Central memory CD8-positive, alpha-beta T cell (primary cell): ENCODE measurements at regions not wholly inside any gene's neighbourhood (a gene's known extent, or its start where the extent isn't known, plus 50 kb on each side); places are given as distances from the start of the nearest gene placed in this dataset.

Experiments used
- ATAC-seq: fragments of 150-1000 bp; cut with Tn5 transposase; replicated peaks from 2 replicates; pipeline ENCODE4 v1.10.0; 2022; ENCODE audit warnings: mild to moderate bottlenecking, moderate FRiP score, moderate number of reproducible peaks; ENCODE audit not compliant: poor library complexity, severe bottlenecking; ENCODE audit errors: extremely low read depth
- DNase-seq, 2 donors: peaks; one replicate each; pipeline ENCODE4 v3.0.0; 2021; ENCODE audit warnings: low spot score in 2 of 2
- H3K27ac Mint-ChIP-seq: one replicate; pipeline ENCODE4 v1.8.0; 2022; ENCODE audit warnings: low read depth, mild to moderate bottlenecking, moderate library complexity, mixed read lengths
- H3K27me3 Mint-ChIP-seq: one replicate; pipeline ENCODE4 v1.8.0; 2022; ENCODE audit warnings: mixed read lengths
- H3K36me3 Mint-ChIP-seq: one replicate; pipeline ENCODE4 v1.8.0; 2022; ENCODE audit warnings: mild to moderate bottlenecking, moderate library complexity, mixed read lengths; ENCODE audit not compliant: insufficient read depth
- H3K4me1 Mint-ChIP-seq: one replicate; pipeline ENCODE4 v1.8.0; 2022; ENCODE audit warnings: mixed read lengths
- H3K4me3 Mint-ChIP-seq: one replicate; pipeline ENCODE4 v1.8.0; 2022; ENCODE audit warnings: mild to moderate bottlenecking, moderate library complexity, mixed read lengths
- H3K9me3 Mint-ChIP-seq: one replicate; pipeline ENCODE4 v1.8.0; 2022; ENCODE audit warnings: mixed read lengths

GRCh38 chr6:18562726-18563125, 175.6 kb downstream of the RNF144B start:
- no peak overlapping the region for H3K4me3 Mint-ChIP-seq
- no peak for ATAC-seq
- no peaks in the 10 kb centered on the region for H3K4me1 Mint-ChIP-seq
- H3K9me3 Mint-ChIP-seq: no peaks in the 10 kb centered on the region
- peaks cover 25% of the 10 kb centered on the region for H3K27me3 Mint-ChIP-seq
- DNase-seq: no peak
- H3K36me3 Mint-ChIP-seq: no peaks in the 10 kb centered on the region
- H3K27ac Mint-ChIP-seq: no peak overlapping the region

- Mint-ChIP-seq H3K9me3 (no peaks in the 10 kb centered on the region), H3K4me1 (no peaks in the 10 kb centered on the region), H3K27me3 (peaks cover 27% of the 10 kb centered on the region), H3K4me3 (no peak overlapping the region), H3K36me3 (no peaks in the 10 kb centered on the region), H3K27ac (no peak overlapping the region)
- no peak for DNase-seq
- ATAC-seq: no peak
These were observed 177.6 kb downstream of the RNF144B start for GRCh38 chr6:18564775-18565174.

GRCh38 chr6:18565231-18565630, 178.1 kb downstream of the RNF144B start:
- Mint-ChIP-seq H3K4me1 (no peaks in the 10 kb centered on the region), H3K27me3 (peaks cover 27% of the 10 kb centered on the region), H3K4me3 (no peak overlapping the region), H3K36me3 (no peaks in the 10 kb centered on the region), H3K9me3 (no peaks in the 10 kb centered on the region), H3K27ac (no peak overlapping the region)
- no peak for DNase-seq
- ATAC-seq: no peak

GRCh38 chr6:18567380-18567779, 180.2 kb downstream of the RNF144B start:
- Mint-ChIP-seq H3K9me3 (no peaks in the 10 kb centered on the region), H3K4me1 (no peaks in the 10 kb centered on the region), H3K27me3 (peaks cover 17% of the 10 kb centered on the region), H3K4me3 (no peak overlapping the region), H3K36me3 (no peaks in the 10 kb centered on the region), H3K27ac (no peak overlapping the region)
- DNase-seq: no peak
- ATAC-seq: no peak

GRCh38 chr6:18577491-18577890, 190.3 kb downstream of the RNF144B start:
- H3K27ac Mint-ChIP-seq: no peak overlapping the region
- DNase-seq (no peak), ATAC-seq (no peak)
- no peaks in the 10 kb centered on the region for H3K36me3 Mint-ChIP-seq
- H3K4me1 Mint-ChIP-seq: no peaks in the 10 kb centered on the region
- no peak overlapping the region for H3K4me3 Mint-ChIP-seq
- H3K9me3 Mint-ChIP-seq: no peaks in the 10 kb centered on the region
- H3K27me3 Mint-ChIP-seq: peaks cover 31% of the 10 kb centered on the region

DNA sequence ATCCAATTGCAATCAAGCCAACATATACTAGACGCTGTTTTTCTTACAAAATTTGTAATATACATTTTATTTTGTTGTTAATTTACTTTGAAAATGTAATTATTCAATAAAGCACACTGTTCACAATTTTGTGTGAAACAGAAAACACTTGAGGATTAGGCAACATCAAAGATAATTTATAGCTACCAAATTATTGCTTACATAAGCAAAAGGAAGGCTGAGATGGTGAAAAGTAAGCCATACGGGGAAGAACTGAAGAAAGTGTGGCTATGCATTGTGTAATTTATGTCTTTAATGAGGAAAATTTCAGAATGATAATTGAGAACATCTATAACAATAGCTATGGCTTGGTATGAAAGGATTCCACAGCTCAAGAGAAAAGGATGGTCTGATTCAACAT, 192.0 kb downstream of the RNF144B start:
- H3K4me3 Mint-ChIP-seq: no peak overlapping the region
- H3K36me3 Mint-ChIP-seq: no peaks in the 10 kb centered on the region
- H3K27me3 Mint-ChIP-seq: peaks cover 47% of the 10 kb centered on the region
- no peaks in the 10 kb centered on the region for H3K9me3 Mint-ChIP-seq
- DNase-seq (no peak), ATAC-seq (no peak)
- H3K27ac Mint-ChIP-seq: no peak overlapping the region
- H3K4me1 Mint-ChIP-seq: no peaks in the 10 kb centered on the region

DNA sequence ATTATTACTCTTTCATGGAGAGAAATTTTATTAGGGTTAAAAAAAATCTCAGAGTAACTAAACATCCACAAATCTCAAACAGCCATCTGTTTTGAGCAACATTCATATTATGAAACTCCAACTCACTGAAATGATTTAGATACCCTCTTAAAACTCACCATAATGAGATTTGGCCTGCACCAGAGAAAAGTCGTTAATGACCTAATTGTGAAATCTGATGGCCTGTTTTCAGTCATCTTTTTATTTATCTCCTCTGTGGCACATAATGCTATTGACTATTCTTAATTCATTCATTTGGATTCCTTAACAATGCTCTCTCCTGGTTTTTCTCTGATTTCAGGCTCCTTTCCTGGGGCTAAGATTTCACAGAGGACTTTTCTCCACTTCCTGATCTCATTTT, 192.7 kb downstream of the RNF144B start:
- H3K36me3 Mint-ChIP-seq: no peaks in the 10 kb centered on the region
- no peak overlapping the region for H3K27ac Mint-ChIP-seq
- H3K9me3 Mint-ChIP-seq: no peaks in the 10 kb centered on the region
- H3K27me3 Mint-ChIP-seq: peaks cover 47% of the 10 kb centered on the region
- no peaks in the 10 kb centered on the region for H3K4me1 Mint-ChIP-seq
- ATAC-seq (no peak), DNase-seq (no peak)
- H3K4me3 Mint-ChIP-seq: no peak overlapping the region

DNA sequence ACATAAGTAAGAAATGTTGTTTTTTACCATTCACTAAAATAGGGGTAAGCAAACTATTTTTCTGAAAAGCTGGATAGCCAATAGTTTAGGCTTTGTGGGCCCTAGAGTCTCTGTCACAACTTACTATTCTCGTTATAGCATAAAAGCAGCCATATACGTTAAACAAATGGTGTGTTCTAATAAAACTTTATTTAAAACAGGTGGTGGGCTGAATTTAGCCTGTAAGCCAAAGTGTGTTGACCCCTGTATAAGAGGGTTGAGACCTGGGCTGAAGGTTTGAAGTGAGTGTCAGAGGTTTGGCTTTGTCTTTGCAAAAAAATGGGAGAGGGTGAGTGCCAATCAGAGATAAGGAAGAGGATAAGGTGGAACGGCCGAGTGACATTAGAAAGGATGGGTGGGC, 197.2 kb downstream of the RNF144B start:
- Mint-ChIP-seq H3K27ac (no peak overlapping the region), H3K27me3 (peaks cover 18% of the 10 kb centered on the region), H3K36me3 (no peaks in the 10 kb centered on the region), H3K4me1 (no peaks in the 10 kb centered on the region), H3K9me3 (no peaks in the 10 kb centered on the region), H3K4me3 (no peak overlapping the region)
- DNase-seq (no peak), ATAC-seq (no peak)

DNA sequence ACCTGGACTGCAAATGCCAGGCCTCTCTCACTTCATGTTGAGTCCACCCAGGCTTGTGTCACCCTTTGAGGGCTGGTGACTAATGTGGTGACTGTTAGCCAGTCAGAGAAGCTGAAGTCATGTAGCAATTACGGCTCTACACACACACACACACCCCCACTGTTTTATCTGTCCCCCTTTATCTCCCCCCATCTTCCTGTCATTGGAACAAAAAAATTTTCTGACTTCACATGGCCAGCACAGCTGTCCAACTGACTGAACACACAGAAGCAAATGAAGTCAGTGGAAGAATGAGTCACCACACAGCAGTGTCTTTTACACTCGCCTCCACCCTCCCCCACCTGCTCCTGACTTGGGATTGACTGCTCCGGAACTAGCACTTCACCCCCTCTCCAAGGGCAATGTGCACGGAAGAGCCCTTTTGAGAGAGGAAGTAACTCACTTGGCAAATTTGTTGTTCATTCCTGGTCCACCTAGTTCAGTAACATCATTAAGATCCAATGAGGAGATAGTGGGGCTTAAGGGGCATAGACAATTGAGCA, 198.0 kb downstream of the RNF144B start:
- Mint-ChIP-seq H3K9me3 (no peaks in the 10 kb centered on the region), H3K27me3 (peaks cover 18% of the 10 kb centered on the region), H3K36me3 (no peaks in the 10 kb centered on the region), H3K4me1 (no peaks in the 10 kb centered on the region), H3K27ac (no peak overlapping the region), H3K4me3 (no peak overlapping the region)
- DNase-seq: no peak
- ATAC-seq: no peak

- ATAC-seq: no peak
- H3K27ac Mint-ChIP-seq: no peak overlapping the region
These were observed 199.0 kb downstream of the RNF144B start for GRCh38 chr6:18586133-18586532.

GRCh38 chr6:18595774-18596530, 208.8 kb downstream of the RNF144B start:
- no peaks in the 10 kb centered on the region for H3K36me3 Mint-ChIP-seq
- H3K4me3 Mint-ChIP-seq: no peak overlapping the region
- no peaks in the 10 kb centered on the region for H3K9me3 Mint-ChIP-seq
- no peaks in the 10 kb centered on the region for H3K4me1 Mint-ChIP-seq
- ATAC-seq (no peak), DNase-seq (no peak)
- no peak overlapping the region for H3K27ac Mint-ChIP-seq
- H3K27me3 Mint-ChIP-seq: peaks cover 13% of the 10 kb centered on the region

More at GRCh38 chr6:18586133-18586532, 199.0 kb downstream of the RNF144B start:
- no peaks in the 10 kb centered on the region for H3K9me3 Mint-ChIP-seq
- DNase-seq: no peak
- H3K4me1 Mint-ChIP-seq: no peaks in the 10 kb centered on the region
- peaks cover 18% of the 10 kb centered on the region for H3K27me3 Mint-ChIP-seq
- no peak overlapping the region for H3K4me3 Mint-ChIP-seq
- H3K36me3 Mint-ChIP-seq: no peaks in the 10 kb centered on the region

DNA sequence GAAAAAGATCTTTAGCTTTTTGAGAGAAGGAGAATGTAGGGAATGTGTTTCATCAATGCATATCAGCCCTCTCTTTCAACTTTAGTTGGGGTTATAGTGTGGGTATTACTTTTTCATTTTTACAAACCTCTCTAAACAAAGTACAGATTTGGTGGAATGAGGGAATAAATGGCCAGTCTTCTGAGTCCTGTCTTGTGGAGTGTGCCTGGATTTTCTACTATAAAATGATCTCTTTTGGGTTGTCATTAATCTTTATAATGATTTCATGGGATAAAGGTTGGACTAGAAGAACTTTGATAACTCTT, 209.3 kb downstream of the RNF144B start:
- Mint-ChIP-seq H3K36me3 (no peaks in the 10 kb centered on the region), H3K9me3 (no peaks in the 10 kb centered on the region), H3K4me1 (no peaks in the 10 kb centered on the region), H3K27me3 (peaks cover 18% of the 10 kb centered on the region), H3K27ac (no peak overlapping the region), H3K4me3 (no peak overlapping the region)
- DNase-seq (no peak), ATAC-seq (no peak)

GRCh38 chr6:18598551-18599264, 211.6 kb downstream of the RNF144B start:
- ATAC-seq (no peak), DNase-seq (no peak)
- Mint-ChIP-seq H3K36me3 (no peaks in the 10 kb centered on the region), H3K4me1 (no peaks in the 10 kb centered on the region), H3K9me3 (no peaks in the 10 kb centered on the region), H3K4me3 (no peak overlapping the region), H3K27ac (no peak overlapping the region), H3K27me3 (peaks cover 26% of the 10 kb centered on the region)
